ENCODE measurements at regions not wholly inside any gene's neighbourhood (a gene's known extent, or its start where the extent isn't known, plus 50 kb on each side); places are given as distances from the start of the nearest gene placed in this dataset.

DNA sequence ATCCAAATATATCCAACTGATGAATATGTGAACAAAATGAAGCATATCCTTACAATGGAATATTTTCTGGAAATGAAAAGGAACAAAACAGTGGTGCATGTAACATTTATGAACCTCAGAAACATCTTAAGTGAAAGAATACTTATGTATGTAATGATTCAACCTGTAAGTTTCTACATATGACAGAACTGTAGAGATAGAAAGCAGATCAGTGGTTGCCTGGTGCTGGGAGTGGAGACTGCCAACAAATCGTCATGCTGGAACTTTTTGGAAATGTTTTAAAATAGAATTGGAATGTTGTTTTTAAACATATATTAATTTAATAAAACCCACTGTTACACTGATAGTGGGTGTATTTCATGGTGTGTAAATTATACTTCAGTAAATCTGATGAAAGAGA is 667.5 kb downstream of the RAPGEF2 start:
- FAIRE-seq = no peak
- in situ Hi-C loops (cut with HindIII; ENCODE audit: extremely low pct_ligation_motif_present, low pct_unique_long_range_greater_than_20kb) (no loop called here), intact Hi-C loops (cut with micrococcal nuclease; ENCODE audit: unreplicated experiment) (no loop called here)
- no peak overlapping the region for H3K27ac ChIP-seq (ENCODE audit: extremely low read length, insufficient read depth, low read length)
- BruUV-seq (replicated peaks) = no TSS peak
- H3K4me1 ChIP-seq (ENCODE audit: insufficient read depth, low read length) = no peaks in the 10 kb centered on the region
- no peaks in the 10 kb centered on the region for H3K9me3 ChIP-seq (ENCODE audit: low read length)
- no peaks in the 10 kb centered on the region for H3K36me3 ChIP-seq (replicated peaks in 1 of 2; ENCODE audit: control insufficient read depth in 1 of 2, insufficient read depth in 2 of 2, low read length in 2 of 2)
- H4K20me1 ChIP-seq (ENCODE audit: insufficient read depth, low read length) = no peaks in the 10 kb centered on the region
- WGBS (ENCODE audit: low lambda C conversion rate) = 0% methylated on average over 1 of the region's 1 CpG
- no peak overlapping the region for H3K9ac ChIP-seq (ENCODE audit: insufficient read depth, low read depth, low read length)
- ChIA-PET POLR2A (no interaction called here), CTCF (ENCODE audit: low intra/inter-chr PET ratio, low total read pairs) (no interaction called here)
- no peak for ATAC-seq
- TF ChIP-seq, protein P1, sequence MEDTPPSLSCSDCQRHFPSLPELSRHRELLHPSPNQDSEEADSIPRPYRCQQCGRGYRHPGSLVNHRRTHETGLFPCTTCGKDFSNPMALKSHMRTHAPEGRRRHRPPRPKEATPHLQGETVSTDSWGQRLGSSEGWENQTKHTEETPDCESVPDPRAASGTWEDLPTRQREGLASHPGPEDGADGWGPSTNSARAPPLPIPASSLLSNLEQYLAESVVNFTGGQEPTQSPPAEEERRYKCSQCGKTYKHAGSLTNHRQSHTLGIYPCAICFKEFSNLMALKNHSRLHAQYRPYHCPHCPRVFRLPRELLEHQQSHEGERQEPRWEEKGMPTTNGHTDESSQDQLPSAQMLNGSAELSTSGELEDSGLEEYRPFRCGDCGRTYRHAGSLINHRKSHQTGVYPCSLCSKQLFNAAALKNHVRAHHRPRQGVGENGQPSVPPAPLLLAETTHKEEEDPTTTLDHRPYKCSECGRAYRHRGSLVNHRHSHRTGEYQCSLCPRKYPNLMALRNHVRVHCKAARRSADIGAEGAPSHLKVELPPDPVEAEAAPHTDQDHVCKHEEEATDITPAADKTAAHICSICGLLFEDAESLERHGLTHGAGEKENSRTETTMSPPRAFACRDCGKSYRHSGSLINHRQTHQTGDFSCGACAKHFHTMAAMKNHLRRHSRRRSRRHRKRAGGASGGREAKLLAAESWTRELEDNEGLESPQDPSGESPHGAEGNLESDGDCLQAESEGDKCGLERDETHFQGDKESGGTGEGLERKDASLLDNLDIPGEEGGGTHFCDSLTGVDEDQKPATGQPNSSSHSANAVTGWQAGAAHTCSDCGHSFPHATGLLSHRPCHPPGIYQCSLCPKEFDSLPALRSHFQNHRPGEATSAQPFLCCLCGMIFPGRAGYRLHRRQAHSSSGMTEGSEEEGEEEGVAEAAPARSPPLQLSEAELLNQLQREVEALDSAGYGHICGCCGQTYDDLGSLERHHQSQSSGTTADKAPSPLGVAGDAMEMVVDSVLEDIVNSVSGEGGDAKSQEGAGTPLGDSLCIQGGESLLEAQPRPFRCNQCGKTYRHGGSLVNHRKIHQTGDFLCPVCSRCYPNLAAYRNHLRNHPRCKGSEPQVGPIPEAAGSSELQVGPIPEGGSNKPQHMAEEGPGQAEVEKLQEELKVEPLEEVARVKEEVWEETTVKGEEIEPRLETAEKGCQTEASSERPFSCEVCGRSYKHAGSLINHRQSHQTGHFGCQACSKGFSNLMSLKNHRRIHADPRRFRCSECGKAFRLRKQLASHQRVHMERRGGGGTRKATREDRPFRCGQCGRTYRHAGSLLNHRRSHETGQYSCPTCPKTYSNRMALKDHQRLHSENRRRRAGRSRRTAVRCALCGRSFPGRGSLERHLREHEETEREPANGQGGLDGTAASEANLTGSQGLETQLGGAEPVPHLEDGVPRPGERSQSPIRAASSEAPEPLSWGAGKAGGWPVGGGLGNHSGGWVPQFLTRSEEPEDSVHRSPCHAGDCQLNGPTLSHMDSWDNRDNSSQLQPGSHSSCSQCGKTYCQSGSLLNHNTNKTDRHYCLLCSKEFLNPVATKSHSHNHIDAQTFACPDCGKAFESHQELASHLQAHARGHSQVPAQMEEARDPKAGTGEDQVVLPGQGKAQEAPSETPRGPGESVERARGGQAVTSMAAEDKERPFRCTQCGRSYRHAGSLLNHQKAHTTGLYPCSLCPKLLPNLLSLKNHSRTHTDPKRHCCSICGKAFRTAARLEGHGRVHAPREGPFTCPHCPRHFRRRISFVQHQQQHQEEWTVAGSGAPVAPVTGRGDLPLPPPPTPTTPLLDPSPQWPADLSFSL (CRISPR knock-in tag; IDR thresholded peaks at IDR 0.05) = no peak
- TF ChIP-seq ZNF850 (CRISPR knock-in tag; conservative IDR thresholded peaks at IDR 0.05) = no peak
- no peak for TF ChIP-seq ZSCAN20 (CRISPR knock-in tag; IDR thresholded peaks at IDR 0.05; ENCODE audit: borderline replicate concordance)
- TF ChIP-seq, protein P2, sequence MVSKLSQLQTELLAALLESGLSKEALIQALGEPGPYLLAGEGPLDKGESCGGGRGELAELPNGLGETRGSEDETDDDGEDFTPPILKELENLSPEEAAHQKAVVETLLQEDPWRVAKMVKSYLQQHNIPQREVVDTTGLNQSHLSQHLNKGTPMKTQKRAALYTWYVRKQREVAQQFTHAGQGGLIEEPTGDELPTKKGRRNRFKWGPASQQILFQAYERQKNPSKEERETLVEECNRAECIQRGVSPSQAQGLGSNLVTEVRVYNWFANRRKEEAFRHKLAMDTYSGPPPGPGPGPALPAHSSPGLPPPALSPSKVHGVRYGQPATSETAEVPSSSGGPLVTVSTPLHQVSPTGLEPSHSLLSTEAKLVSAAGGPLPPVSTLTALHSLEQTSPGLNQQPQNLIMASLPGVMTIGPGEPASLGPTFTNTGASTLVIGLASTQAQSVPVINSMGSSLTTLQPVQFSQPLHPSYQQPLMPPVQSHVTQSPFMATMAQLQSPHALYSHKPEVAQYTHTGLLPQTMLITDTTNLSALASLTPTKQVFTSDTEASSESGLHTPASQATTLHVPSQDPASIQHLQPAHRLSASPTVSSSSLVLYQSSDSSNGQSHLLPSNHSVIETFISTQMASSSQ (IDR thresholded peaks at IDR 0.05; ENCODE audit: low read depth) = no peak
- TF ChIP-seq, protein P2 (CRISPR knock-in tag; IDR thresholded peaks at IDR 0.05; ENCODE audit: borderline replicate concordance) = no peak
- TF ChIP-seq MAZ (IDR thresholded peaks at IDR 0.05; ENCODE audit: borderline replicate concordance, low read depth, low read length) = no peak
- TF ChIP-seq MAZ (CRISPR knock-in tag; IDR thresholded peaks at IDR 0.05; ENCODE audit: low read depth) = no peak
- TF ChIP-seq PAF1 (CRISPR knock-in tag; IDR thresholded peaks at IDR 0.05) = no peak
- TF ChIP-seq SPEN (CRISPR knock-in tag; IDR thresholded peaks at IDR 0.05; ENCODE audit: low read depth) = no peak
- no peak for TF ChIP-seq MAFF (IDR thresholded peaks at IDR 0.05; ENCODE audit: low read depth, low read length)
- TF ChIP-seq ZNF558 (CRISPR knock-in tag; IDR thresholded peaks at IDR 0.05; ENCODE audit: borderline replicate concordance) = no peak
- H3K4me3 ChIP-seq (replicated peaks in 1 of 3; ENCODE audit: insufficient read depth in 1 of 3, low read depth in 2 of 3, low read length in 3 of 3) = no peak overlapping the region
- H3K79me2 ChIP-seq (ENCODE audit: insufficient read depth, low read length) = no peaks in the 10 kb centered on the region
- no peak overlapping the region for H3K4me2 ChIP-seq (ENCODE audit: low read depth, low read length)
- H2AFZ ChIP-seq (ENCODE audit: low read length) = no peak overlapping the region
- H3K27me3 ChIP-seq (ENCODE audit: control insufficient read depth in 1 of 2, insufficient read depth in 2 of 2, low read length in 2 of 2) = no peaks in the 10 kb centered on the region; a peak in 1 of 5 replicates
- no peak for DNase-seq (ENCODE audit: low spot score)
